ENCODE measurements at regions not wholly inside any gene's neighbourhood (a gene's known extent, or its start where the extent isn't known, plus 50 kb on each side); places are given as distances from the start of the nearest gene placed in this dataset.
"Not testable (repeated sequence)": the region's sequence is repeated elsewhere in the genome, so short reads cannot be mapped to it uniquely, and the experiment has no call there.

- DNase-seq (ENCODE audit: low spot score): no peak
These were observed 611.7 kb downstream of the MCTP2 start for GRCh38 chr15:94843060-94843459.

GRCh38 chr15:94844198-94844537 lies 612.8 kb downstream of the MCTP2 start:
- peak; percentile 3 for DNase-seq (ENCODE audit: low spot score)

GRCh38 chr15:94844538-94845389 lies 613.4 kb downstream of the MCTP2 start:
- peak; percentile 83 for DNase-seq (ENCODE audit: low spot score)

- DNase-seq (ENCODE audit: low spot score): no peak
These were observed 614.0 kb downstream of the MCTP2 start for GRCh38 chr15:94845390-94845716.

- DNase-seq (ENCODE audit: low spot score): no peak
These were observed 616.0 kb downstream of the MCTP2 start for GRCh38 chr15:94847325-94847724.

- no peak for DNase-seq (ENCODE audit: low spot score)
These were observed 616.7 kb downstream of the MCTP2 start for GRCh38 chr15:94848054-94848453.

- no peak for DNase-seq (ENCODE audit: low spot score)
These were observed 623.7 kb downstream of the MCTP2 start for GRCh38 chr15:94855018-94855408.

GRCh38 chr15:94855409-94856266 lies 624.3 kb downstream of the MCTP2 start:
- DNase-seq (ENCODE audit: low spot score): no peak

GRCh38 chr15:94856267-94856854 lies 625.0 kb downstream of the MCTP2 start:
- no peak for DNase-seq (ENCODE audit: low spot score)

GRCh38 chr15:94857466-94857865 lies 626.1 kb downstream of the MCTP2 start:
- DNase-seq (ENCODE audit: low spot score): no peak

GRCh38 chr15:94858011-94858410 lies 626.6 kb downstream of the MCTP2 start:
- no peak for DNase-seq (ENCODE audit: low spot score)

- DNase-seq (ENCODE audit: low spot score): no peak
These were observed 627.1 kb downstream of the MCTP2 start for GRCh38 chr15:94858449-94858848.

- no peak for DNase-seq (ENCODE audit: low spot score)
These were observed 627.6 kb downstream of the MCTP2 start for GRCh38 chr15:94858920-94859319.

GRCh38 chr15:94864600-94864999 lies 633.2 kb downstream of the MCTP2 start:
- DNase-seq (ENCODE audit: low spot score): no peak

- DNase-seq (ENCODE audit: low spot score): not testable (repeated sequence)
These were observed 636.9 kb downstream of the MCTP2 start for GRCh38 chr15:94868265-94868664.

GRCh38 chr15:94875550-94875949 lies 644.2 kb downstream of the MCTP2 start:
- no peak for DNase-seq (ENCODE audit: low spot score)

GRCh38 chr15:94877833-94878232 lies 646.5 kb downstream of the MCTP2 start:
- DNase-seq (ENCODE audit: low spot score): no peak

GRCh38 chr15:94882071-94882712 lies 650.8 kb downstream of the MCTP2 start:
- no peak for DNase-seq (ENCODE audit: low spot score)

GRCh38 chr15:94887391-94887790 lies 656.0 kb downstream of the MCTP2 start:
- no peak for DNase-seq (ENCODE audit: low spot score)

- no peak for DNase-seq (ENCODE audit: low spot score)
These were observed 657.8 kb downstream of the MCTP2 start for GRCh38 chr15:94889153-94889552.

GRCh38 chr15:94893091-94893490 lies 661.7 kb downstream of the MCTP2 start:
- DNase-seq (ENCODE audit: low spot score): no peak

- no peak for DNase-seq (ENCODE audit: low spot score)
These were observed 662.7 kb downstream of the MCTP2 start for GRCh38 chr15:94894056-94894455.
